GM21786 (cell line): ENCODE measurements at regions not wholly inside any gene's neighbourhood (a gene's known extent, or its start where the extent isn't known, plus 50 kb on each side); places are given as distances from the start of the nearest gene placed in this dataset.

Experiments used
- ATAC-seq: cut with Tn5 transposase; IDR thresholded peaks from one replicate; pipeline ENCODE4 v1.9.1; 2021; ENCODE audit not compliant: unreplicated experiment

GRCh38 chrX:40282946-40283660 lies 185.3 kb upstream of the BCOR start:
- ATAC-seq, result no peak

GRCh38 chrX:40282348-40282747 lies 184.6 kb upstream of the BCOR start:
- ATAC-seq, result no peak

DNA sequence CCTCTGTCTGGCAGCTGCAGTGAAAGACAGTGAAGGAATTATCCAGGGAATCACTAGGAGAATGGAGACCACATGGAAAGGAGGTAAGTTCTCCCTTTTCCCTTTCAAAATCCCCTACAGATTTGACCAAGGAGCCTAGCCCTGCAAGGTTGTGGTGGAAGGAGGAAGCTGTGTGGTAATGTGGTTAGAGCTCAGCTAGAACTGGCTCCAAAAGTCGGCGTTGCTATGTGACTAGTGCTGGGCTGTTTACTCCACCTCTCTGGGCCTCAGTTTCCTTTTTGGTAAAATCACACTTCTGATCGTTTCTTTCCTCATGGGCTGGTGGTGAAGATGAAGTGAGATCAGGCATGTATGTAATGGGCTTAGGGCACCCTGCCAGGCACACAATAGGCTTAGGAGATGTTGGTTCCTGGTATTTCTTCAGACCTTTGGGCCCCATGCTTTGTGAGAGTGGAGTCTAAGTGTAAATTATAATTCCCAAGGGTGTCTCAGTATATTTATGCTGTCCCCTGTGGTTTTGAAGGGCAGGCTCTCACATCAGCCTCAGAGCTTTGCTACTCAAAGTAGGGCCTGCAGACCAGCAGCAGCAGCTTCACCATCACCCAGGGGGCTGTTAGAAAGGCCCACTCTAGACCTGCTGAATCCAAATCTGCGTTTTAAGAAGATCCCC lies 183.7 kb upstream of the BCOR start:
- no peak for ATAC-seq

DNA sequence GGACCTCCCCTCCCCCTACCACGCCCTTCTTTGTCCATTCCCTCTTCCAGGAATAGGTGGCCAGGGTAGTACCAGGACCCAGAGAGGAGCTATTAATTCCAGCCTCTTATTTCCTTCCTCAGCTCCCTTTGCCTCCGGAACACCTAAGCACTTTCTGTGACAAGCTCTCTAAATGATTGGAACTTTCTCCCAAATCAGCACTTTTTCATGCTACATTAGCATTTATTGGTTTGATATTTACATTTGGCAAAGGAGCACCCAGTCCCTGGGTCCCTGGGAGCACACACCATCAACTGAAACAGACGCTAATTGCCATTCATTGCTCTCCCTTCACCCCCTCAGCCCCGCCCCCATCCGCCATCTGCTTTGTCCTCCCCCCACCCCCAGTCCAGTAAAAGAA lies 182.0 kb upstream of the BCOR start:
- no peak for ATAC-seq

DNA sequence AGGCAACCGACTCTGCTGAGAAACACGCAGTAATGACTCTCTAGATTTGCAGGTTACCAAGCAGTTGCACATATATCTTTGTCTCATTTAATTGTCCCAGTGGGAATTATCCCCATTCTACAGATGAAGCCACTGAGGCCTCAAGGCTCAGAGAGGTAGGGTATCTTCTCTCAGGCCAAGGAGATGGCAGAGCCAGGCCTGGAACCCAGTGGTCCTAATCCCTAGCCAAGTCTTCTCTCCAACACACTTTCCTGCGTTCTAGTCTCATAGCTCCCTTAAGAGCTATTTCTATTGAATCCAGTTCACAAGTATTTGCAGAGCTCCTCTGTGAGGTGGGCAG lies 181.3 kb upstream of the BCOR start:
- ATAC-seq, result no peak

DNA sequence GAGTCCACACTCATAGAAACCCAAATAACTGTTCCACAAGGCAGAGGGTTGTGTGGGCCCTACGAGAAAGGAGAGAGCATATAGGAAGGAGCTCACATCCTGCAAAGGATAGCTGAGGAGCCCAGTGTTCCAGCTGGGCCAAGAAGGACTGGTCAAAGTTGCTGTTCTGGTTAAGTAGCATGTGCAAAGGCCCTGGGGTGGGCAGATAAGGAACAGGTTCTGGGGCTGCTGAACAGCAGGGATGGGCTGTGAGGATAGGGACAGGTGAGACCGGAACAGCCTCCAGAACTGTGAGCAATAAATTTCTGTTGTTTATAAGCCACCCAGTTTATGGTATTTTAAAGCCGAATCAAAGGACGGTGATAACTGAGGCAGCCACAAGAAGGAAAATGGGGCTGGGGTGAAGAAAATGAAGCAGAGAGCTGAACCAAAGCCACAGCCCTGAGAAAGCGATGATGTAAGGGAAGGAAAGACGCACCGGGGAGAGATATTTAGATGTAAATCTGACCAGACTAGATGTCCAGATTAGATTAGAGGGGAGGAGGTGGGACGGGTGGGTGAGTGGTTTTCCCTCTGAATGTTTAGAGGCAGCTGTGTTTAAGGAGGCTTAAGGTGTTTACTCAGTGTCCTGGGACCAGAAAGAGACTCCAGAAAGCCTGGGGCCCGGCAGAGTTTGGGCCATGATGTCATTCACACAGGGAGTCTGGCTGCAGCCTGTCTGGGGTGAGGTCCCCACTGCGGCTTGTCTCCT lies 180.8 kb upstream of the BCOR start:
- ATAC-seq, result no peak

GRCh38 chrX:40277672-40278071 lies 179.9 kb upstream of the BCOR start:
- no peak for ATAC-seq

- ATAC-seq, result no peak
Measured at GRCh38 chrX:40273356-40274050, 175.7 kb upstream of the BCOR start.

GRCh38 chrX:40272776-40273175 lies 175.0 kb upstream of the BCOR start:
- no peak for ATAC-seq

DNA sequence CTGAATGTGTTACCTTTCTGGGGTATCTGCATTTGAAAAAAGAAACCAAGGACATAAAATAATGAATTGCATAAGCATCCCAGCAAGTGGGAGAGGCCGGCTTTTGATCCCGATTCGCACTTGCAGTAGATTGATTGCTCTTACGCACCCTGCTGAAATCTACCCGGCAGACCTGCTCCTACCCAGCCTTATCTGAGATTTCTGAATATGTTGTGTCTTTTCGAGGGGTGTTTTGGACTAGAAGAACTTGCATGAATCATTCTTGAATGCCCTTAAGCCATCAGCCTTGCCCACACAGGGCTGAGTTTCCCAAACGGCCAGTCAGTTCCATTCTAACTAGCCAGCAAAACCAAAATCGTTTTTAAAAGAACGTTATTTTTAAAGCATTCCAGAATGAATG lies 174.4 kb upstream of the BCOR start:
- no peak for ATAC-seq

DNA sequence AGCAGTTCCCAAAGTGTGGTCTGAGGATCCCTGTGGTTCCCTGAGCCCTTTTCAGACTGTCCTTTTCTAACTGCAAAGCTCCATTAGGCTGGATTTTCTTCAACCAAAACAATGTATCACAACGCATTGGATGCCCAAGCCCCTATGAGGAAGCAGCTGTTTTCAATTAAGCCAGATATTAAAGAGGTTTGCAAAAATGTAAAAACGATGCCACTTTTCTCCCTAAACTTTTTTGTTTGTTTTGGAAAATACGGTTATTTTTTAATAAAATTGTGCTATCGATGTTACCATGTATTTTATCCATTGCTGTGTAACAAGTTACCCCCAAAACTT lies 170.4 kb upstream of the BCOR start:
- ATAC-seq, result no peak

- ATAC-seq, result no peak
Measured at GRCh38 chrX:40267334-40268187, 169.8 kb upstream of the BCOR start.

- no peak for ATAC-seq
Measured at GRCh38 chrX:40266490-40267333, 169.0 kb upstream of the BCOR start.

DNA sequence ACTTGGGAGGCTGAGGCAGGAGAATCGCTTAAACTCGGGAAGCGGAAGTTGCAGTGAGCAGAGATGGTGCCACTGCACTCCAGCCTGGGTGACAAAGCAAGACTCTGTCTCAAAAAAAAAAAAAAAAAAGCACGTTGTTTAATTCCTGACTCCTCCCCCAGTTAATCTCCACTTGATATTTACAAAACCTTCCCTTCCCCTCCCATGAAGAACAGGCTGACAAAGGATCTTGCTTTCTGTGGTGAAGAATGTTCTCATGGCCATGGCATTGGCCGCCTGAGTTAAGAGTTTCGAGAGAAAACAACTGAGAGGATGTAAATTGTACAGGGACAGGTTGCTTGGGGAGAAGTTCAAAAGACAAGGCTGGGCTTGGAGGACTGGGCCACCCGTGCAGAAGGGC lies 168.2 kb upstream of the BCOR start:
- no peak for ATAC-seq

GRCh38 chrX:40263014-40263560 lies 165.3 kb upstream of the BCOR start:
- no peak for ATAC-seq

DNA sequence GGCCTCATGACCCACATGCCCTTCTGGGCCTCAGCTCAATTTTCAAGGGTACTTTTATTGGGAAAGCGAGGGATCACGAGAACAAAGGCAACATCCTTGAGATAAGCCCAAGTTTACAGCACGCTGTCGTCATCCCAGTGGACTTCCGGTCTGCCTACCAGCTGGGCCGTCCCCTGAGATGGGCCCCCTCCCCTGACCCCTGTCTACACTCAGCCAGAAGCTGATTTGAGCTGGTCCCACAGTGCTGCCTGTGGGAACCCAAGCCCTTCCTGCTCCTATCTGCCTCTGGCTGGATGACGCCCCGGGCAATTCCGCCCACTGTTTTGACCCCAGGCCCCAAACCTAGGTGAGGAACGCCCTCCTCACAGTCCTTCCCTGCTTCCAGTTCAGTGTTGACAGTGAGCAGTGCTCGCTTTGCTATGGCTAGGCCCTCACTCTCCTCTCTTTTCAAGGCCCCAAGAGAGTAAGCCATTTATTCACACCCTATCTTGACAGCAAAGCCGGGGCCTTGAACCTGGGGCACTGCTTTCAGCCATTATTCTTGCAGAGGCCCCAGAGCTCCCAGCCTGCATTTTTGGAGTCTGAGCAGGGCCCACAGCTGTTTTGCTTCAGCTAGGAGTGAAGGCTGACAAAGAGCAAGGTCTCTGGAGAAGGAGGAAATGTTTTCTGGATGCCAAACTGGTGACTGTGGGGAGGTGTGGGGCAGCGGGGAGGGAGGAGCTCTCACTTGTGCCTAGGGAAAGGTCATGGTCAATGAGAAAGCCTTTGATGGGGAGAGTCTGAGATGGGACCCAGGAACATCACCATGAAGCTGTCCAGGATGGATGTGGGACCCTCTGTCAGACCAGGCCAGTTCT lies 164.6 kb upstream of the BCOR start:
- ATAC-seq, result no peak

- no peak for ATAC-seq
Measured at GRCh38 chrX:40261833-40262156, 164.0 kb upstream of the BCOR start.

DNA sequence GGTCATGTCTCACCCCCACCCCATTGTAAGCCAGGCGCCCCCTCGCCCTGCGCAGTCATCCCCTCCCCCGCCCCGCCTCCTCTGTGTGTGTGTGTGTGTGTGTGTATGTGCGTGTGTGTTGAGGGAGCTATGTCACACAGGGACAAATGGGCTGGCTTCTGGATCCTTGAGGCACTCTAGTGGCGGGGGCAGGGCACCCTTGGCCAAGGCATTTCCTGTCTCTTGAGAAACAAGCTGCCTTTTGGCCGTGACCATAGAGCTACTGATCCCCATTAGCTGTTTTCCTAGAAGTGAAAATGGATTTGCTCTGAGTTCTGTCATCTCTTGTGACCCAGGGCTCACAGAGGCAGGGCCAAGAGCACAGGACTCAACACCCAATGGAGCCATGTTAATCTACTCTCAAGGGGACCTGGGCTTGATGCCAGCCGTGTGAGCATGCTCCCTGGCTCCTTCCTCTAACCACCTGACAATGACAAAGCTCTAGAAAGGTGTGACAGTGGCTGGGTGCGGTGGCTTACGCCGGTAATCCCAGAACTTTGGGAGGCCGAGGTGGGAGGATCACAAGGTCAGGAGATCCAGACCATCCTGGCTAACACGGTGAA lies 162.5 kb upstream of the BCOR start:
- ATAC-seq, result no peak

- ATAC-seq, result no peak
Measured at GRCh38 chrX:40258909-40259308, 161.2 kb upstream of the BCOR start.
